Uterus (tissue), 2 donors: ENCODE measurements at regions not wholly inside any gene's neighbourhood (a gene's known extent, or its start where the extent isn't known, plus 50 kb on each side); places are given as distances from the start of the nearest gene placed in this dataset.

Source experiments
- POLR2A ChIP-seq, 2 donors: fragments of 450-650 bp; IDR thresholded peaks; one replicate each; pipeline ENCODE4 v1.6.1; 2016; ENCODE audit warnings: antibody characterized with exemption in 2 of 2, mild to moderate bottlenecking in 1 of 2, moderate library complexity in 1 of 2
- TF ChIP-seq, protein P1 (sequence below), 4 experiments: fragments of 200-600 bp in 2 of 4; fragments of 450-650 bp in 2 of 4; sonication (generic) in 2 of 4; IDR thresholded peaks; one replicate each; pipeline ENCODE4 v1.5.1; 2016 to 2019; ENCODE audit warnings: antibody characterized with exemption in 4 of 4, mild to moderate bottlenecking in 2 of 4, moderate library complexity in 1 of 4

DNA sequence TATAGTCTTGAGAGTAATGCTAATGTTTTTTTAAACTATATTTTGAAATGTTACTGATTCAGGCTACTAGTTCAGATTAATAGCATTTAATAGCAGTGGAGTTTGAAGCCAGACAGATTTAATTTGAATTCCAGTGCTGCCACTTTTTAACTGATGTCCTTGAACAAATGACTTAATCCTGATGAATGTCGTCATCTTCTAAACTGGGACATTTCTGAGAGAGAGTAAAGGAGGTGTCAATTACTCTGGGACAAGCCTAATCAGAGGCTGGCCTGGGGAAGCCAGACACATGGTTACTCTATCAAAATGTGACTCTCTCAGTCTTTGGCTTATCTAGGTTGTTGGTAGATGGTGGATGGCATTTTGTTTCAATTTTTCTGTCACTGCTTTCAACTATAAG lies 246.7 kb downstream of the HS3ST3A1 start:
- TF ChIP-seq, protein P1, sequence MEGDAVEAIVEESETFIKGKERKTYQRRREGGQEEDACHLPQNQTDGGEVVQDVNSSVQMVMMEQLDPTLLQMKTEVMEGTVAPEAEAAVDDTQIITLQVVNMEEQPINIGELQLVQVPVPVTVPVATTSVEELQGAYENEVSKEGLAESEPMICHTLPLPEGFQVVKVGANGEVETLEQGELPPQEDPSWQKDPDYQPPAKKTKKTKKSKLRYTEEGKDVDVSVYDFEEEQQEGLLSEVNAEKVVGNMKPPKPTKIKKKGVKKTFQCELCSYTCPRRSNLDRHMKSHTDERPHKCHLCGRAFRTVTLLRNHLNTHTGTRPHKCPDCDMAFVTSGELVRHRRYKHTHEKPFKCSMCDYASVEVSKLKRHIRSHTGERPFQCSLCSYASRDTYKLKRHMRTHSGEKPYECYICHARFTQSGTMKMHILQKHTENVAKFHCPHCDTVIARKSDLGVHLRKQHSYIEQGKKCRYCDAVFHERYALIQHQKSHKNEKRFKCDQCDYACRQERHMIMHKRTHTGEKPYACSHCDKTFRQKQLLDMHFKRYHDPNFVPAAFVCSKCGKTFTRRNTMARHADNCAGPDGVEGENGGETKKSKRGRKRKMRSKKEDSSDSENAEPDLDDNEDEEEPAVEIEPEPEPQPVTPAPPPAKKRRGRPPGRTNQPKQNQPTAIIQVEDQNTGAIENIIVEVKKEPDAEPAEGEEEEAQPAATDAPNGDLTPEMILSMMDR (IDR thresholded peaks at IDR 0.05): no peak
- no peak for TF ChIP-seq POLR2A (IDR thresholded peaks at IDR 0.05)
